GM12878 (cell line): ENCODE measurements at regions not wholly inside any gene's neighbourhood (a gene's known extent, or its start where the extent isn't known, plus 50 kb on each side); places are given as distances from the start of the nearest gene placed in this dataset.

ENCODE experiments used
- ATAC-seq: fragments of 200-7000 bp; cut with Tn5 transposase; 3 replicates; pipeline ENCODE4 v1.9.1; 2020; ENCODE audit warnings: mild to moderate bottlenecking, moderate library complexity
- BruUV-seq: library from RNA; stranded (reverse); fragments of 400-500 nt; replicated peaks from 2 replicates; lab custom pipeline; 2021; lab: Mats Ljungman, UMichigan
- CTCF ChIA-PET: fragments of 300-600 bp; sonication (Branson Sonifier 250); formaldehyde crosslinking; extraction: SDS; loops from one replicate; lab custom pipeline; 2021; ENCODE audit warnings: inconsistent platforms; lab: Yijun Ruan, JAX
- POLR2A ChIA-PET: fragments of 350-600 bp; formaldehyde crosslinking; extraction: SDS; loops from one replicate; lab custom pipeline; 2021; ENCODE audit warnings: inconsistent platforms; lab: Charles Lee
- RAD21 ChIA-PET: fragments of 300-600 bp; sonication (Branson Sonifier 250); formaldehyde crosslinking; loops from one replicate; lab custom pipeline; 2023; ENCODE audit warnings: antibody characterized with exemption; ENCODE audit not compliant: unreplicated experiment; lab: Charles Lee
- SMC1A ChIA-PET: fragments of 300-600 bp; sonication (Branson Sonifier 250); formaldehyde crosslinking; loops from one replicate; lab custom pipeline; 2023; ENCODE audit not compliant: unreplicated experiment, uncharacterized antibody; lab: Charles Lee
- DNase-seq: peaks from one replicate; pipeline ENCODE4 v3.0.0-alpha.2; 2011; ENCODE audit warnings: low read depth, low spot score
- FAIRE-seq: peaks from 3 replicates; lab custom pipeline; 2011; peaks lifted over from hg19 to GRCh38; lab: Jason Lieb, UNC
- H2AFZ ChIP-seq: 2 replicates; pipeline ENCODE4 v1.6.0; 2011; ENCODE audit warnings: low read depth, low read length, control low read depth; ENCODE audit not compliant: control insufficient read depth
- H3K27ac ChIP-seq: 2 replicates; pipeline ENCODE4 v1.5.1; 2011; ENCODE audit warnings: control low read depth; ENCODE audit not compliant: control insufficient read depth, insufficient read depth
- H3K27me3 ChIP-seq, 2 experiments: replicated peaks in 1 of 2; 2 replicates each; pipeline versions ENCODE4 v1.6.0 to v1.6.1; 2011; ENCODE audit warnings: low read length in 1 of 2; ENCODE audit not compliant: control insufficient read depth in 2 of 2, insufficient read depth in 2 of 2
- H3K36me3 ChIP-seq, 2 experiments: 2 replicates each; pipeline ENCODE4 v1.5.1; 2011; ENCODE audit warnings: low read length in 1 of 2; ENCODE audit not compliant: control insufficient read depth in 2 of 2, insufficient read depth in 2 of 2
- H3K4me1 ChIP-seq: 2 replicates; pipeline ENCODE4 v1.6.1; 2011; ENCODE audit warnings: mild to moderate bottlenecking, low read length, moderate library complexity, mixed read lengths; ENCODE audit not compliant: control insufficient read depth, insufficient read depth
- H3K4me2 ChIP-seq: 2 replicates; pipeline ENCODE4 v1.6.0; 2011; ENCODE audit warnings: control low read depth; ENCODE audit not compliant: control insufficient read depth, insufficient read depth
- H3K4me3 ChIP-seq: fragments of 200-600 bp; sonication (generic); 2 replicates; pipeline ENCODE4 v1.5.1; 2016
- H3K79me2 ChIP-seq: 2 replicates; pipeline ENCODE4 v1.6.0; 2011; ENCODE audit warnings: low read length; ENCODE audit not compliant: control insufficient read depth, insufficient read depth
- H3K9ac ChIP-seq: 2 replicates; pipeline ENCODE4 v1.8.0; 2011; ENCODE audit warnings: low read length, control low read depth, mixed read lengths; ENCODE audit not compliant: control insufficient read depth, insufficient read depth
- H3K9me3 ChIP-seq: replicated peaks from 3 replicates; pipeline ENCODE4 v1.5.1; 2011; ENCODE audit warnings: mild to moderate bottlenecking, low read length; ENCODE audit not compliant: control insufficient read depth, insufficient read depth
- H4K20me1 ChIP-seq: 2 replicates; pipeline ENCODE4 v1.6.0; 2011; ENCODE audit not compliant: control insufficient read depth, insufficient read depth
- BHLHE40 ChIP-seq, 2 experiments: fragments of 450-650 bp in 1 of 2; IDR thresholded peaks; 2 replicates each; pipeline ENCODE4 v1.6.1; 2011 to 2017; ENCODE audit warnings: low read depth in 2 of 2, borderline replicate concordance in 1 of 2, improper control_type of control experiment in 1 of 2, low read length in 1 of 2, mild to moderate bottlenecking in 1 of 2
- CBX5 ChIP-seq: sonication (generic); IDR thresholded peaks from 2 replicates; pipeline ENCODE4 v1.6.1; 2016; ENCODE audit warnings: low read depth, moderate library complexity, mild to moderate bottlenecking, inconsistent platforms
- GATAD2B ChIP-seq: fragments of 450-650 bp; conservative IDR thresholded peaks from 2 replicates; pipeline ENCODE4 v1.6.1; 2017; ENCODE audit warnings: low read depth, mild to moderate bottlenecking, moderate library complexity
- IRF5 ChIP-seq: fragments of 450-650 bp; IDR thresholded peaks from 2 replicates; pipeline ENCODE4 v1.6.1; 2017; ENCODE audit warnings: borderline replicate concordance
- KDM1A ChIP-seq: fragments of 200-600 bp; sonication (generic); IDR thresholded peaks from 2 replicates; pipeline ENCODE4 v1.6.1; 2016; ENCODE audit warnings: borderline replicate concordance
- POLR2A ChIP-seq: IDR thresholded peaks from 2 replicates; pipeline ENCODE4 v1.6.1; 2011; ENCODE audit warnings: low read depth, mild to moderate bottlenecking, low read length
- SMC3 ChIP-seq: IDR thresholded peaks from 2 replicates; pipeline ENCODE4 v1.6.1; 2011; ENCODE audit warnings: low read length, improper control_type of control experiment, borderline replicate concordance
- SRF ChIP-seq, 2 experiments: IDR thresholded peaks; 2 replicates each; pipeline ENCODE4 v1.6.1; 2011; ENCODE audit warnings: low read depth in 2 of 2, low read length in 2 of 2, mild to moderate bottlenecking in 1 of 2, moderate library complexity in 1 of 2
- WGBS: methylation state at CpG from one replicate; pipeline ENCODE4 v1.1.6; 2016; ENCODE audit warnings: low lambda C conversion rate; ENCODE audit not compliant: insufficient replicate concordance, insufficient coverage; ENCODE audit errors: missing lambda C conversion rate; 5-methylcytosine and 5-hydroxymethylcytosine counted together
- in situ Hi-C: fragments of 300-500 bp; cut with MboI; formaldehyde crosslinking; loops from 9 replicates; pipeline ENCODE4 v1.14.3; 2018; ENCODE audit warnings: mixed read lengths
- intact Hi-C: fragments of 100-400 bp; cut with micrococcal nuclease; formaldehyde crosslinking; loops from one replicate; pipeline ENCODE4 v1.14.2; 2022; ENCODE audit not compliant: unreplicated experiment

GRCh38 chr1:234735476-234735875, 125.5 kb upstream of the IRF2BP2 start:
- intact Hi-C loops, result no loop called here
- TF ChIP-seq IRF5 (no peak), SMC3 (no peak), KDM1A (no peak), POLR2A (no peak), CBX5 (no peak), BHLHE40 (IDR thresholded peaks at IDR 0.05; ENCODE audit: borderline replicate concordance in 1 of 2, low read depth in 2 of 2, low read length in 1 of 2) (no peak), GATAD2B (no peak), SRF (IDR thresholded peaks at IDR 0.05; ENCODE audit: low read depth in 2 of 2, low read length in 2 of 2) (no peak)
- Histone ChIP-seq H3K27me3 (no peaks in the 10 kb centered on the region), H4K20me1 (no peaks in the 10 kb centered on the region), H3K9me3 (no peaks in the 10 kb centered on the region), H3K4me2 (no peak overlapping the region), H3K27ac (no peak overlapping the region), H3K4me3 (no peak overlapping the region), H2AFZ (no peak overlapping the region), H3K4me1 (peaks cover 24% of the 10 kb centered on the region), H3K79me2 (no peaks in the 10 kb centered on the region), H3K9ac (no peak overlapping the region), H3K36me3 (no peaks in the 10 kb centered on the region)
- SMC1A ChIA-PET, result interaction anchor here (0.9 to 1.5 kb wide), 6 partner anchors 9 to 239 kb away, joined by 3 to 7 read pairs (median 4); no protein-coding TSS in a partner anchor
- 91% methylated on average over 14 of the region's 14 CpGs for WGBS
- ATAC-seq (no peak), DNase-seq (no peak), FAIRE-seq (no peak)
- POLR2A ChIA-PET, result interaction anchor here (1.3 kb wide), 1 partner anchor 9 kb away, joined by 3 read pairs; no protein-coding TSS in a partner anchor
- RAD21 ChIA-PET, result interaction anchor here (1.1 to 1.5 kb wide), 2 partner anchors 32 to 124 kb away, joined by 3 to 4 read pairs; no protein-coding TSS in a partner anchor
- in situ Hi-C loops, result loop anchor here (10.0 to 25.0 kb wide), 2 partner anchors 102 to 349 kb away; no protein-coding TSS in a partner anchor
- CTCF ChIA-PET, result interaction anchor here (0.5 to 1.4 kb wide), 3 partner anchors 124 to 348 kb away, joined by 3 to 4 read pairs (median 3); no protein-coding TSS in a partner anchor
- no TSS peak for BruUV-seq
